ENCODE measurements at regions not wholly inside any gene's neighbourhood (a gene's known extent, or its start where the extent isn't known, plus 50 kb on each side); places are given as distances from the start of the nearest gene placed in this dataset.

DNA sequence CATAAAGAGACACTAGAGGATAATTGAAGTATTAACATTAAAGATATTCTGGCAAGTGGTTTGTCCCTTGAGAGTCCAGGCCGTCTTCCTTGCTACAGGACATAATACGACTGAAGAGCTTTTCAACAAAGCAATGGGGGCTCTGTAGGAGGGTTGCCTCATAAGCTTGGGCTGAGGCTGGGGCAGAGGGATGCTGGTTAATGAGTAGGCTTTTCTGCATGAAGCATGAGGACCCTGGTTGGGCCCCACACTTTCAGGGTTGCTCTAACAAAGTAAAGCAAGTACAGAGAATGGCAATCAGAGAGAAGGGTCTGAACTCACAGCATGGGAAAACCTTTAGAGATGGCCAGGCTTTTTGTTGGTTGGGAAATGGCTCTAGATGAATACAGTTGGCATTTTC, 281.3 kb downstream of the IDS start:
- TF ChIP-seq, protein P1, sequence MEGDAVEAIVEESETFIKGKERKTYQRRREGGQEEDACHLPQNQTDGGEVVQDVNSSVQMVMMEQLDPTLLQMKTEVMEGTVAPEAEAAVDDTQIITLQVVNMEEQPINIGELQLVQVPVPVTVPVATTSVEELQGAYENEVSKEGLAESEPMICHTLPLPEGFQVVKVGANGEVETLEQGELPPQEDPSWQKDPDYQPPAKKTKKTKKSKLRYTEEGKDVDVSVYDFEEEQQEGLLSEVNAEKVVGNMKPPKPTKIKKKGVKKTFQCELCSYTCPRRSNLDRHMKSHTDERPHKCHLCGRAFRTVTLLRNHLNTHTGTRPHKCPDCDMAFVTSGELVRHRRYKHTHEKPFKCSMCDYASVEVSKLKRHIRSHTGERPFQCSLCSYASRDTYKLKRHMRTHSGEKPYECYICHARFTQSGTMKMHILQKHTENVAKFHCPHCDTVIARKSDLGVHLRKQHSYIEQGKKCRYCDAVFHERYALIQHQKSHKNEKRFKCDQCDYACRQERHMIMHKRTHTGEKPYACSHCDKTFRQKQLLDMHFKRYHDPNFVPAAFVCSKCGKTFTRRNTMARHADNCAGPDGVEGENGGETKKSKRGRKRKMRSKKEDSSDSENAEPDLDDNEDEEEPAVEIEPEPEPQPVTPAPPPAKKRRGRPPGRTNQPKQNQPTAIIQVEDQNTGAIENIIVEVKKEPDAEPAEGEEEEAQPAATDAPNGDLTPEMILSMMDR (IDR thresholded peaks at IDR 0.05; ENCODE audit: low read depth, low read length, poor library complexity, severe bottlenecking), result no peak
- TF ChIP-seq EZH2phosphoT487 (IDR thresholded peaks at IDR 0.05; ENCODE audit: borderline replicate concordance, low read length), result no peak

Data from DOHH2 (cell line).